GM21619 (cell line): ENCODE measurements at regions not wholly inside any gene's neighbourhood (a gene's known extent, or its start where the extent isn't known, plus 50 kb on each side); places are given as distances from the start of the nearest gene placed in this dataset.
"Not testable (repeated sequence)": the region's sequence is repeated elsewhere in the genome, so short reads cannot be mapped to it uniquely, and the experiment has no call there.

Experiments used
- ATAC-seq: cut with Tn5 transposase; IDR thresholded peaks from one replicate; pipeline ENCODE4 v1.9.1; 2021; ENCODE audit not compliant: unreplicated experiment

- no peak for ATAC-seq
Measured at GRCh38 chr7:137110535-137110934, 233.0 kb downstream of the PTN start.

- no peak for ATAC-seq
Measured at GRCh38 chr7:137110091-137110509, 233.4 kb downstream of the PTN start.

GRCh38 chr7:137107802-137108201 lies 235.7 kb downstream of the PTN start:
- ATAC-seq, result not testable (repeated sequence)

GRCh38 chr7:137103526-137103925 lies 235.1 kb downstream of the CHRM2 start:
- ATAC-seq, result not testable (repeated sequence)

- ATAC-seq, result no peak
Measured at GRCh38 chr7:137097111-137097510, 228.7 kb downstream of the CHRM2 start.

- no peak for ATAC-seq
Measured at GRCh38 chr7:137096607-137097006, 228.2 kb downstream of the CHRM2 start.

GRCh38 chr7:137093198-137093597 lies 224.7 kb downstream of the CHRM2 start:
- no peak for ATAC-seq

GRCh38 chr7:137091396-137091795 lies 222.9 kb downstream of the CHRM2 start:
- ATAC-seq, result no peak

- no peak for ATAC-seq
Measured at GRCh38 chr7:137086896-137087295, 218.4 kb downstream of the CHRM2 start.

GRCh38 chr7:137084607-137085380 lies 216.3 kb downstream of the CHRM2 start:
- ATAC-seq, result no peak

GRCh38 chr7:137082391-137082790 lies 213.9 kb downstream of the CHRM2 start:
- no peak for ATAC-seq

- no peak for ATAC-seq
Measured at GRCh38 chr7:137081321-137082093, 213.1 kb downstream of the CHRM2 start.

GRCh38 chr7:137080516-137081203 lies 212.2 kb downstream of the CHRM2 start:
- ATAC-seq, result no peak

- no peak for ATAC-seq
Measured at GRCh38 chr7:137078781-137079180, 210.3 kb downstream of the CHRM2 start.

GRCh38 chr7:137074391-137075030 lies 206.1 kb downstream of the CHRM2 start:
- ATAC-seq, result no peak

- no peak for ATAC-seq
Measured at GRCh38 chr7:137073571-137074325, 205.3 kb downstream of the CHRM2 start.
